Caco-2 (cell line): ENCODE measurements at regions not wholly inside any gene's neighbourhood (a gene's known extent, or its start where the extent isn't known, plus 50 kb on each side); places are given as distances from the start of the nearest gene placed in this dataset.

Experiments used
- BruUV-seq: library from RNA; stranded (reverse); fragments of 400-500 nt; replicated peaks from 2 replicates; lab custom pipeline; 2021; lab: Mats Ljungman, UMichigan
- CTCF ChIA-PET: fragments of 300-600 bp; sonication (Branson Sonifier 250); formaldehyde crosslinking; loops from one replicate; lab custom pipeline; 2022; ENCODE audit warnings: antibody characterized with exemption; lab: Charles Lee
- POLR2A ChIA-PET: fragments of 300-600 bp; sonication (Branson Sonifier 250); formaldehyde crosslinking; loops from one replicate; lab custom pipeline; 2022; ENCODE audit warnings: antibody characterized with exemption; lab: Charles Lee
- DNase-seq, 2 experiments: peaks; one replicate each; pipeline versions ENCODE4 v3.0.0 to v3.0.0-alpha.2; 2020 to 2022
- H3K27me3 ChIP-seq: replicated peaks from 2 replicates; pipeline ENCODE4 v1.6.0; 2011; ENCODE audit warnings: low read length; ENCODE audit not compliant: control insufficient read depth, insufficient read depth
- H3K36me3 ChIP-seq: 2 replicates; pipeline ENCODE4 v1.5.1; 2011; ENCODE audit warnings: low read length; ENCODE audit not compliant: control insufficient read depth, insufficient read depth
- H3K4me1 ChIP-seq: fragments of 250-450 bp; sonication (Bioruptor Pico); 2 replicates; pipeline ENCODE4 v1.5.1; 2020; ENCODE audit warnings: mild to moderate bottlenecking
- H3K4me3 ChIP-seq: 2 replicates; pipeline ENCODE4 v1.5.1; 2011; ENCODE audit warnings: low read depth, mild to moderate bottlenecking, control low read depth, low read length
- H3K9me3 ChIP-seq: fragments of 250-450 bp; sonication (Bioruptor Pico); 2 replicates; pipeline ENCODE4 v1.5.1; 2020; ENCODE audit warnings: mild to moderate bottlenecking, moderate library complexity
- H3K27ac Mint-ChIP-seq: one replicate; pipeline ENCODE4 v1.8.0; 2022; ENCODE audit warnings: mixed read lengths; ENCODE audit not compliant: unreplicated experiment
- H3K27me3 Mint-ChIP-seq: one replicate; pipeline ENCODE4 v1.8.0; 2022; ENCODE audit warnings: mixed read lengths; ENCODE audit not compliant: insufficient read depth, unreplicated experiment
- H3K36me3 Mint-ChIP-seq: one replicate; pipeline ENCODE4 v1.8.0; 2022; ENCODE audit warnings: mild to moderate bottlenecking, mixed read lengths; ENCODE audit not compliant: insufficient read depth, unreplicated experiment
- H3K4me1 Mint-ChIP-seq: one replicate; pipeline ENCODE4 v1.8.0; 2022; ENCODE audit warnings: low read depth, mixed read lengths; ENCODE audit not compliant: unreplicated experiment
- H3K4me3 Mint-ChIP-seq: one replicate; pipeline ENCODE4 v1.8.0; 2022; ENCODE audit warnings: mild to moderate bottlenecking, moderate library complexity, mixed read lengths; ENCODE audit not compliant: unreplicated experiment
- H3K9me3 Mint-ChIP-seq: one replicate; pipeline ENCODE4 v1.8.0; 2022; ENCODE audit warnings: mixed read lengths; ENCODE audit not compliant: unreplicated experiment
- CTCF ChIP-seq, 2 experiments: fragments of 200-600 bp in 1 of 2; IDR thresholded peaks; 1 replicate in 1 of 2; 2 replicates in 1 of 2; pipeline versions ENCODE4 v1.5.1 to v1.8.0; 2011 to 2022; ENCODE audit warnings: antibody characterized with exemption in 1 of 2, control low read depth in 1 of 2, inconsistent platforms in 1 of 2, low read depth in 1 of 2, low read length in 1 of 2, mild to moderate bottlenecking in 1 of 2, moderate library complexity in 1 of 2; ENCODE audit not compliant: insufficient read depth in 1 of 2, severe bottlenecking in 1 of 2, unreplicated experiment in 1 of 2
- intact Hi-C: fragments of 100-400 bp; cut with micrococcal nuclease; formaldehyde crosslinking; loops from one replicate; pipeline ENCODE4 v1.10.0; 2022; ENCODE audit not compliant: unreplicated experiment

DNA sequence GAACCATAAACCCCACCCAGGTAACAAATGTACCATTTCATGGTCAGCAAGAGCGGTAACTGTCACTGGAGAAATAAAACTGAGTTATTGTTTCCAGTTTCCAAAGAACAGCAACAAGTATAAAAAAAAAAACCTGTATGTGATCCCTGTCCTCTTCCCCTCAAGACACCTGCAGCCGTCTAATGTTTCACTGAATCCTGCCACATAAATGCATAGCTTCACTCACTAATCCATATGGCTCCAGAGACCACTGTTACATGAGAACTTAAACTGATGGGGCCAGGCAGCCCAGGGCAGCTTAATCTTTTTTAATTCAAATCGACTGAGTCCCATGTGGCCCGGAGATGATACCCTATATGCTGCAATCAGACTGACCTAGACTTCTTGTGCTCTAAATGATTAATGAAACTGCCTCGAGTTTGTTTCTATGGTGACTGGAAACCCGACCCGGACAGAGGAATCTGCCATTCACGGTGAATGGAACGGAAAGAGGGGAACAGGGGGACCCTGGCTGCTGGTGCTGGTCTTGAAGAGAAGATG, 60.9 kb upstream of the SIX2 start:
- Mint-ChIP-seq H3K4me3 (no peak overlapping the region), H3K27ac (no peak overlapping the region), H3K9me3 (no peaks in the 10 kb centered on the region), H3K4me1 (no peaks in the 10 kb centered on the region), H3K27me3 (peaks cover 5% of the 10 kb centered on the region), H3K36me3 (no peaks in the 10 kb centered on the region)
- Histone ChIP-seq H3K4me3 (no peak overlapping the region), H3K36me3 (no peaks in the 10 kb centered on the region), H3K9me3 (no peaks in the 10 kb centered on the region), H3K4me1 (no peaks in the 10 kb centered on the region), H3K27me3 (no peaks in the 10 kb centered on the region; the same call in 1 of the 2 replicates)
- no TSS peak for BruUV-seq
- POLR2A ChIA-PET: no interaction called here
- no peak for TF ChIP-seq CTCF (IDR thresholded peaks at IDR 0.05; ENCODE audit: insufficient read depth in 1 of 2, low read depth in 1 of 2, low read length in 1 of 2, severe bottlenecking in 1 of 2, unreplicated experiment in 1 of 2)
- CTCF ChIA-PET: no interaction called here
- no peak for DNase-seq
- intact Hi-C loops: no loop called here

- Histone ChIP-seq H3K4me1 (no peaks in the 10 kb centered on the region), H3K27me3 (no peaks in the 10 kb centered on the region; the same call in 1 of the 2 replicates), H3K36me3 (no peaks in the 10 kb centered on the region), H3K9me3 (no peaks in the 10 kb centered on the region), H3K4me3 (no peak overlapping the region)
- Mint-ChIP-seq H3K27ac (no peak overlapping the region), H3K4me1 (no peaks in the 10 kb centered on the region), H3K27me3 (peaks cover 5% of the 10 kb centered on the region), H3K4me3 (no peak overlapping the region), H3K9me3 (no peaks in the 10 kb centered on the region), H3K36me3 (no peaks in the 10 kb centered on the region)
- no peak for TF ChIP-seq CTCF (IDR thresholded peaks at IDR 0.05; ENCODE audit: insufficient read depth in 1 of 2, low read depth in 1 of 2, low read length in 1 of 2, severe bottlenecking in 1 of 2, unreplicated experiment in 1 of 2)
- ChIA-PET POLR2A (no interaction called here), CTCF (no interaction called here)
- intact Hi-C loops: no loop called here
- no peak for DNase-seq
- BruUV-seq: no TSS peak
These were observed 60.4 kb upstream of the SIX2 start for GRCh38 chr2:45069684-45070083.

DNA sequence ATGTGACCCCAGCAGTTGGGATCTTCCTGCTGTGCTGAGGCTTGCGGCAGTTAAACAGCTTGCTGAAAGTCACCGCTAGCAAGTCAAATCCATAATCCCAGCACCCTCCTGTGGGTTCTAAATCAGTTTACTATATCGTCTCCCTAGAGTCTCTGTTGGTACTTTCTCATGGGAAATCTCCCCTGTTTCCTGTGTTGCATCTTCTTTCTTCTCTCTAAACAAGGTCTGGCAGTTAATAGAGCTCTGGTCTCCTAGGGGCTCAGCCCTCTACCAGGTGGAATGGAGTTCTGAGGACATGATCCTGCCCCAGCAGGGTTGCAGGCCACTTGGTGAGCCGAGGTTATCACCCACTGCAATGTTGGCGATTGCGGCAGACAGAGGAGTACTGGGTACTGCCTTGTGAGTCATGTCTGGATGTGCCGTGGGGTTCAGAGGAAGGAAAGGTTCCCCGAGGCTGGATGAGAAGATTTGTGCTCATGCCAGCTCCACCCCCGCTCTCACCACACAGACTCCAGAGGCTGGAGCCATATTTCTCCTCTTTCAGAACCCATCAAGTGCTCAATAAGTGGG, 59.4 kb upstream of the SIX2 start:
- no peak overlapping the region for H3K4me3 ChIP-seq
- no peak overlapping the region for H3K27ac Mint-ChIP-seq
- H3K36me3 Mint-ChIP-seq: no peaks in the 10 kb centered on the region
- H3K4me1 ChIP-seq: no peaks in the 10 kb centered on the region
- ChIA-PET POLR2A (no interaction called here), CTCF (interaction anchor here (0.5 kb wide), 2 partner anchors 35 to 542 kb away, joined by 5 read pairs; partner anchors contain the start of gene SRBD1)
- TF ChIP-seq CTCF (IDR thresholded peaks at IDR 0.05; ENCODE audit: insufficient read depth in 1 of 2, low read depth in 1 of 2, low read length in 1 of 2, severe bottlenecking in 1 of 2, unreplicated experiment in 1 of 2): no peak
- H3K4me1 Mint-ChIP-seq: no peaks in the 10 kb centered on the region
- no peaks in the 10 kb centered on the region; the same call in 1 of the 2 replicates for H3K27me3 ChIP-seq
- peaks cover 5% of the 10 kb centered on the region for H3K27me3 Mint-ChIP-seq
- H3K36me3 ChIP-seq: no peaks in the 10 kb centered on the region
- no peak for DNase-seq
- no peaks in the 10 kb centered on the region for H3K9me3 Mint-ChIP-seq
- intact Hi-C loops: no loop called here
- no TSS peak for BruUV-seq
- H3K9me3 ChIP-seq: no peaks in the 10 kb centered on the region
- no peak overlapping the region for H3K4me3 Mint-ChIP-seq
